A549 (cell line): ENCODE measurements at regions not wholly inside any gene's neighbourhood (a gene's known extent, or its start where the extent isn't known, plus 50 kb on each side); places are given as distances from the start of the nearest gene placed in this dataset.

ENCODE experiments used
- ATAC-seq, 2 experiments: fragments of 200-7000 bp in 1 of 2; fragments of >200 bp in 1 of 2; cut with Nextera tagmentation in 1 of 2; cut with Tn5 transposase in 1 of 2; 3 replicates each; pipeline versions ENCODE4 v1.8.0 to v1.9.1; 2018 to 2020; ENCODE audit warnings: mild to moderate bottlenecking in 1 of 2, moderate library complexity in 1 of 2
- CTCF ChIA-PET: fragments of 300-600 bp; sonication (Branson Sonifier 250); formaldehyde crosslinking; extraction: SDS; loops from one replicate; lab custom pipeline; 2021; ENCODE audit warnings: antibody characterized with exemption, inconsistent platforms; lab: Yijun Ruan, JAX
- POLR2A ChIA-PET: fragments of 350-600 bp; formaldehyde crosslinking; extraction: SDS; loops from one replicate; lab custom pipeline; 2021; ENCODE audit warnings: antibody characterized with exemption, inconsistent platforms; lab: Yijun Ruan, JAX
- DNase-seq, 2 experiments: peaks; one replicate each; pipeline versions ENCODE4 v3.0.0 to v3.0.0-alpha.2; 2011 to 2016; ENCODE audit warnings: low read depth in 1 of 2, low spot score in 1 of 2
- FAIRE-seq: peaks from 2 replicates; lab custom pipeline; 2011; peaks lifted over from hg19 to GRCh38; lab: Jason Lieb, UNC
- H3K27ac ChIP-seq, 2 experiments: fragments of >200 bp; sonication (Bioruptor Twin); formaldehyde crosslinking; 3 replicates each; pipeline ENCODE4 v1.5.1; 2016 to 2017
- H3K4me1 ChIP-seq: fragments of >200 bp; sonication (Bioruptor Twin); formaldehyde crosslinking; 3 replicates; pipeline ENCODE4 v1.6.1; 2016
- H3K4me2 ChIP-seq: fragments of >200 bp; sonication (Bioruptor Twin); formaldehyde crosslinking; 3 replicates; pipeline ENCODE4 v1.6.1; 2016
- H3K4me3 ChIP-seq: fragments of >200 bp; sonication (Bioruptor Twin); formaldehyde crosslinking; 3 replicates; pipeline ENCODE4 v1.5.1; 2016
- H3K9me3 ChIP-seq: fragments of >200 bp; sonication (Bioruptor Twin); formaldehyde crosslinking; 3 replicates; pipeline ENCODE4 v1.6.1; 2016
- CBX2 ChIP-seq: fragments of 200-600 bp; sonication (generic); IDR thresholded peaks from 2 replicates; pipeline ENCODE4 v1.6.1; 2016; ENCODE audit warnings: low read depth, mild to moderate bottlenecking, borderline replicate concordance
- CBX8 ChIP-seq: fragments of 200-600 bp; sonication (generic); IDR thresholded peaks from 2 replicates; pipeline ENCODE4 v1.6.1; 2016
- CEBPB ChIP-seq, 2 experiments: fragments of >200 bp in 1 of 2; sonication (Bioruptor Twin) in 1 of 2; formaldehyde crosslinking in 1 of 2; IDR thresholded peaks; 2 replicates each; pipeline ENCODE4 v1.6.1; 2012 to 2016
- CHD2 ChIP-seq: fragments of 150-350 bp; IDR thresholded peaks from 2 replicates; pipeline ENCODE4 v1.6.1; 2014; ENCODE audit warnings: low read length; ENCODE audit not compliant: partially characterized antibody
- CHD4 ChIP-seq: fragments of 200-600 bp; sonication (generic); IDR thresholded peaks from 2 replicates; pipeline ENCODE4 v1.6.1; 2016; ENCODE audit warnings: antibody characterized with exemption, mild to moderate bottlenecking, borderline replicate concordance
- EP300 ChIP-seq, 2 experiments: fragments of >200 bp; sonication (Bioruptor Twin); formaldehyde crosslinking; IDR thresholded peaks; 2 replicates in 1 of 2; 3 replicates in 1 of 2; pipeline ENCODE4 v1.6.1; 2016 to 2017
- FOSB ChIP-seq: fragments of 250-450 bp; sonication (Bioruptor Pico); IDR thresholded peaks from 2 replicates; pipeline ENCODE4 v1.5.0; 2020; ENCODE audit warnings: mild to moderate bottlenecking, moderate library complexity
- JUNB ChIP-seq: fragments of >200 bp; sonication (Bioruptor Twin); formaldehyde crosslinking; IDR thresholded peaks from 2 replicates; pipeline ENCODE4 v1.6.1; 2016
- KDM5A ChIP-seq: fragments of 200-600 bp; sonication (generic); IDR thresholded peaks from 2 replicates; pipeline ENCODE4 v1.6.1; 2016; ENCODE audit warnings: antibody characterized with exemption, mild to moderate bottlenecking
- MAFK ChIP-seq: fragments of 450-650 bp; IDR thresholded peaks from 2 replicates; pipeline ENCODE4 v1.6.1; 2014; ENCODE audit not compliant: partially characterized antibody
- NPAS2 ChIP-seq: fragments of 250-450 bp; sonication (Bioruptor Pico); IDR thresholded peaks from 2 replicates; pipeline ENCODE4 v1.8.0; 2022; ENCODE audit warnings: mild to moderate bottlenecking, moderate library complexity, borderline replicate concordance
- RARB ChIP-seq: fragments of 250-450 bp; sonication (Bioruptor Pico); IDR thresholded peaks from 2 replicates; pipeline ENCODE4 v1.8.0; 2021; ENCODE audit warnings: mild to moderate bottlenecking, moderate library complexity
- RCOR1 ChIP-seq: fragments of 150-350 bp; IDR thresholded peaks from 2 replicates; pipeline ENCODE4 v1.6.1; 2014; ENCODE audit warnings: antibody characterized with exemption, low read length, low read depth
- ZNF302 ChIP-seq: fragments of 250-450 bp; sonication (Bioruptor Pico); IDR thresholded peaks from 2 replicates; pipeline ENCODE4 v1.9.0; 2021; ENCODE audit warnings: inconsistent platforms, mild to moderate bottlenecking, moderate library complexity
- WGBS: methylation state at CpG from one replicate; pipeline ENCODE4 v1.1.6; 2017; ENCODE audit errors: missing lambda C conversion rate; 5-methylcytosine and 5-hydroxymethylcytosine counted together
- TF ChIP-seq, protein P1 (sequence below): IDR thresholded peaks from 2 replicates; pipeline ENCODE4 v1.6.1; 2012; ENCODE audit warnings: low read depth, borderline replicate concordance
- TF ChIP-seq, protein P2 (sequence below): IDR thresholded peaks from 2 replicates; pipeline ENCODE4 v1.6.1; 2012

DNA sequence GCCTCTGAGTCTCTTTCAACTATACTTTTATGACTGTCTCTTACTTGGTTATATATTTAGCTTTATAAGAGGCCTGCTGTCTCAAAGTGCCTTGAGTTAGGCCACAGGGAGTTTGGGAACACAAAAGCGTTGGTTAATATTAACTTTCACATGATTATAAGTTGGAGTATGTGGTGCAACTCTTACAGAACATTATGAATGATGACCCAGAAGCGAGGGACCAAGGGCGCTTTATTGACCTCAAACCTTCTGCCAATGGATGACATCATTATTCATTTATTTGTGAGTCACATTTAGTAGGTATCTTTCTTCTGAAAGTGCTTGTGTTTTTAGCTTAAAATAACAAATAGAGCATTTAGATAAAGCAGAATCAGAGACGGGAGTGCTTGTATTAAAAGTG lies 298.0 kb upstream of the ZC3H12C start:
- POLR2A ChIA-PET: no interaction called here

DNA sequence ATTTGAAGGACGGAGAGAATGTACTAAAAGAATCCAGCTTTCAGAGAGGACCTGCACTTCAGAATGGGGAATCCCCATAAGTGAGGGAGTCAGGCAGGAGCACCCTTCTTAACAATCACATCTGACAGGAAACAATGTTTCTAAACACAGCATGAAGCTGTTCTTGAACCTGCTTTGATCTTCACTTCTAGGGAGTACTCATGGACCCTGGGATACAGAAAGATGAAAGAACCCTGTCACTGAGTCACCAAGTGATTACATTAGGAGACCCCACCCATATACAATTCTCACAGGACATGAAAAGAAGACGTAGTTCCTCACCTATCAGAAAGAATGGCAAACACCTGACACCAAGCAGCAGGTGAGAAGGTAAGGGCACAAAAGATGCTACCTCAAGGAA lies 296.9 kb upstream of the ZC3H12C start:
- no peak for ATAC-seq
- no peak overlapping the region for H3K4me3 ChIP-seq
- WGBS: 45% methylated on average over 2 of the region's 2 CpGs
- ChIA-PET POLR2A (no interaction called here), CTCF (no interaction called here)
- no peaks in the 10 kb centered on the region for H3K9me3 ChIP-seq
- no peak overlapping the region for H3K4me2 ChIP-seq
- no peak overlapping the region for H3K27ac ChIP-seq
- TF ChIP-seq CHD4: no peak
- no peak for TF ChIP-seq MAFK
- no peak for TF ChIP-seq KDM5A
- no peak for TF ChIP-seq EP300 (IDR thresholded peaks at IDR 0.05)
- no peak for TF ChIP-seq CEBPB (IDR thresholded peaks at IDR 0.05)
- no peak for TF ChIP-seq NPAS2 (CRISPR knock-in tag)
- TF ChIP-seq CHD2: no peak
- no peak for FAIRE-seq
- no peak for DNase-seq
- H3K4me1 ChIP-seq: peaks cover 8% of the 10 kb centered on the region; the same call in 2 of the 3 replicates

More for the DNA sequence above, 298.0 kb upstream of the ZC3H12C start:
- no peak overlapping the region for H3K4me3 ChIP-seq
- FAIRE-seq: no peak
- CTCF ChIA-PET: no interaction called here
- TF ChIP-seq CBX2 (no peak), CEBPB (IDR thresholded peaks at IDR 0.05) (no peak), JUNB (0 out of 2 replicates have a peak, but pooled peaks have one; percentile 36)
- H3K4me2 ChIP-seq: peak overlapping the region; percentile 36
- DNase-seq: peak in 1 of 2 experiments; percentile 14
- no peaks in the 10 kb centered on the region for H3K9me3 ChIP-seq
- no peak overlapping the region for H3K27ac ChIP-seq
- no peak for ATAC-seq
- peaks cover 8% of the 10 kb centered on the region; the same call in 2 of the 3 replicates for H3K4me1 ChIP-seq
- WGBS: 5% methylated on average over 4 of the region's 4 CpGs

DNA sequence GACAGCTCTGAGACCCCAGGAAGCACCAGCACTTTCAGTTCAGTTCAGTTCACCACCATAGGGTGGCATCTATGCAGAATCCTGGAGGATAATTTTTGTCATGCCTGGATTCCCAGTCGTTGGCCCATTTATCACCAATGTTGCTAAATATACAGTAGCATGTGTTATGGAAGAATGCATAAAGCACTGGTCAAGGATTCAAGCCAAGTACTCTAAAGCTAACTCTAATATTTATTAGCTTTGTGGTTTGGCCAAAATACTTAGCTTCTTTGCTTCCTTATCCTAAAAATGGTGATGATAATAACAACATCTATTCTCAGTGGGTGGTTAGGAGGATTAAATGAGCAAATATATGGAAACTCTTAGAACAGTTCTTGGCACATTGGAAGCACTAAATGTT lies 294.7 kb upstream of the ZC3H12C start:
- ChIA-PET POLR2A (no interaction called here), CTCF (no interaction called here)
- Histone ChIP-seq H3K4me1 (peaks cover 8% of the 10 kb centered on the region; the same call in 2 of the 3 replicates), H3K4me3 (no peak overlapping the region), H3K9me3 (no peaks in the 10 kb centered on the region), H3K27ac (no peak overlapping the region), H3K4me2 (no peak overlapping the region)
- DNase-seq (no peak), ATAC-seq (no peak), FAIRE-seq (no peak)
- TF ChIP-seq, protein P1, sequence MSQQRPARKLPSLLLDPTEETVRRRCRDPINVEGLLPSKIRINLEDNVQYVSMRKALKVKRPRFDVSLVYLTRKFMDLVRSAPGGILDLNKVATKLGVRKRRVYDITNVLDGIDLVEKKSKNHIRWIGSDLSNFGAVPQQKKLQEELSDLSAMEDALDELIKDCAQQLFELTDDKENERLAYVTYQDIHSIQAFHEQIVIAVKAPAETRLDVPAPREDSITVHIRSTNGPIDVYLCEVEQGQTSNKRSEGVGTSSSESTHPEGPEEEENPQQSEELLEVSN: no peak
- TF ChIP-seq FOSB (no peak), RARB (CRISPR knock-in tag) (no peak), NPAS2 (CRISPR knock-in tag) (no peak), ZNF302 (no peak), RCOR1 (no peak), CEBPB (IDR thresholded peaks at IDR 0.05) (no peak)
- 0% methylated on average over 1 of the region's 1 CpG for WGBS

DNA sequence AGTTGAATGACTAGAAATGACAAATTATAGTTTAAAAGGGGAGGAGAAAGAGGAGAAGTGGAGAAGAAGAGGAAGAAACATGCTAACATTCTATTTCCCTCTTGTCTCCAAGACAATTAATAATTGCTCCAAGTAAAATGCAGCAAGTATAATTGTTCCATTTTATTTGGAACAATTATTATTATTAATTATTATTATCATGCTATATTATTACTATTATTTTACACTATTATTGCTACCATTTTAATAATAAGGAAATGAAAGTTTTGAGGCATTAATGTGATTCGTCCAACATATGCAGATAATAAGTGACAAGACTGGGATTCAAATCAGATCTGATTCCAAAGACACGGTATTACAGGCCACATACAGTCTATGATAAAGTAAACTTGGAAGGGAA lies 293.6 kb upstream of the ZC3H12C start:
- POLR2A ChIA-PET: no interaction called here
- no peak overlapping the region for H3K27ac ChIP-seq

DNA sequence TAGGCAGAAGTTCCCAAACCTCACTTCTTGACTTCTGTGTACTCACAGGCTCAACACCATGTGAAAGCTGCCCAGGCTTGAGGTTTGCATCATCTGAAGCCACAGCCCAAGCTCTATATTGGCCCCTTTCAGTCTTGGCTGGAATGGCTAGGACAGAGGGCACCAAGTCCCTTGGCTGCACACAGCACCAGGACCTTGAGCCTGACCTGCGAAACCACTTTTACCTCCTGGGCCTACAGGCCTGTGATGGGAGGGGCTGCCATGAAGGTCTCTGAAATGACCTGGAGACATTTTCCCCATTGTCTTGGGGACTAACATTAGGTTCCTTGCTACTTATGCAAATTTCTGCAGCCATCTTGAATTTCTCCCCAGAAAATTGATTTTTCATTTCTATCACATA lies 288.3 kb upstream of the ZC3H12C start:
- ATAC-seq (no peak), FAIRE-seq (no peak), DNase-seq (no peak)
- ChIA-PET CTCF (no interaction called here), POLR2A (no interaction called here)
- Histone ChIP-seq H3K4me1 (no peaks in the 10 kb centered on the region), H3K27ac (no peak overlapping the region), H3K4me2 (no peak overlapping the region), H3K9me3 (no peaks in the 10 kb centered on the region; the same call in 2 of the 3 replicates), H3K4me3 (no peak overlapping the region)
- TF ChIP-seq JUNB (no peak), CBX8 (no peak)
- 83% methylated on average over 1 of the region's 1 CpG for WGBS

More for the DNA sequence above, 293.6 kb upstream of the ZC3H12C start:
- DNase-seq (no peak), FAIRE-seq (no peak), ATAC-seq (no peak)
- CTCF ChIA-PET: no interaction called here
- no peak overlapping the region for H3K4me2 ChIP-seq
- TF ChIP-seq, protein P2, sequence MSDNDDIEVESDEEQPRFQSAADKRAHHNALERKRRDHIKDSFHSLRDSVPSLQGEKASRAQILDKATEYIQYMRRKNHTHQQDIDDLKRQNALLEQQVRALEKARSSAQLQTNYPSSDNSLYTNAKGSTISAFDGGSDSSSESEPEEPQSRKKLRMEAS: no peak
- 8% methylated on average over 2 of the region's 2 CpGs for WGBS
- peaks cover 8% of the 10 kb centered on the region; the same call in 2 of the 3 replicates for H3K4me1 ChIP-seq
- H3K9me3 ChIP-seq: no peaks in the 10 kb centered on the region
- no peak overlapping the region for H3K4me3 ChIP-seq
